Gastroesophageal sphincter (tissue), 4 donors: ENCODE measurements at regions not wholly inside any gene's neighbourhood (a gene's known extent, or its start where the extent isn't known, plus 50 kb on each side); places are given as distances from the start of the nearest gene placed in this dataset.

Experiments
- ATAC-seq: fragments of 150-250 bp; one replicate; pipeline ENCODE4 v1.9.1; 2016; ENCODE audit warnings: mild to moderate bottlenecking, moderate library complexity
- H3K27ac ChIP-seq, 4 donors: fragments of 200-600 bp; sonication (generic) in 3 of 4; 1 replicate in 3 of 4; 2 replicates in 1 of 4; pipeline ENCODE4 v1.5.1; 2016 to 2019
- H3K27me3 ChIP-seq: fragments of 200-600 bp; sonication (generic); one replicate; pipeline ENCODE4 v1.5.1; 2019
- H3K36me3 ChIP-seq, 2 donors: fragments of 200-600 bp; sonication (generic); one replicate each; pipeline ENCODE4 v1.5.1; 2019; ENCODE audit warnings: control low read depth in 1 of 2
- H3K4me1 ChIP-seq, 3 donors: fragments of 200-600 bp; sonication (generic); 1 replicate in 2 of 3; 2 replicates in 1 of 3; pipeline ENCODE4 v1.5.1; 2016 to 2019; ENCODE audit warnings: control low read depth in 2 of 3
- H3K4me3 ChIP-seq, 2 donors: fragments of 200-600 bp; sonication (generic); one replicate each; pipeline ENCODE4 v1.5.1; 2019; ENCODE audit warnings: mild to moderate bottlenecking in 1 of 2, moderate library complexity in 1 of 2
- H3K9me3 ChIP-seq, 3 donors: fragments of 200-600 bp; sonication (generic); one replicate each; pipeline ENCODE4 v1.5.1; 2017 to 2019; ENCODE audit warnings: control low read depth in 2 of 3
- EP300 ChIP-seq: sonication (generic); formaldehyde crosslinking; IDR thresholded peaks from one replicate; pipeline ENCODE4 v1.6.1; 2017; ENCODE audit warnings: antibody characterized with exemption, mild to moderate bottlenecking
- POLR2A ChIP-seq, 2 donors: fragments of 450-650 bp; IDR thresholded peaks; one replicate each; pipeline ENCODE4 v1.6.1; 2017; ENCODE audit warnings: antibody characterized with exemption in 2 of 2, mild to moderate bottlenecking in 2 of 2, moderate library complexity in 1 of 2
- POLR2AphosphoS5 ChIP-seq: sonication (generic); formaldehyde crosslinking; IDR thresholded peaks from one replicate; pipeline ENCODE4 v1.6.1; 2017; ENCODE audit warnings: antibody characterized with exemption
- WGBS, 2 donors: methylation state at CpG; one replicate each; pipeline ENCODE4 v1.1.5; 2018; ENCODE audit warnings: low coverage in 1 of 2; 5-methylcytosine and 5-hydroxymethylcytosine counted together
- TF ChIP-seq, protein P1 (sequence below), 4 experiments: fragments of 200-600 bp in 2 of 4; fragments of 450-650 bp in 2 of 4; sonication (generic) in 1 of 4; IDR thresholded peaks; one replicate each; pipeline ENCODE4 v1.5.1; 2017 to 2019; ENCODE audit warnings: antibody characterized with exemption in 4 of 4, mild to moderate bottlenecking in 2 of 4, moderate library complexity in 2 of 4

DNA sequence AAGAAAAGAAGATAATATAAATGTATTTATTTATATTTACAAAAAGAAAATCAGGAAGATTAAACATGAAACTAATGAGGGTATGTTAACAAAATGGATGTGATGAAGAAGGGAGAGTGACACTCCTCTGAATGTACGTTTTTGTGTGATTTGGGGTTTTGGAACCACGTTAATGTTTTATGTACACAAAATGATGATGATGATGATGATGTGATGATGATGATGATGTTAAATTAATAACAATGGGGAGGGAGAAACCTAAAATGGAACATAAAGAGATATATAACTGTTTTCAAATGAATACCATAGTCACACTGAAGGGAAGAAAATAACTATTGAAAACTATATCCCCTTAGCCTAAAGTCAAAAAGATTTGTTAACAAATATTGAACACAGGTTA is 143.1 kb downstream of the RCN1 start:
- Histone ChIP-seq H3K9me3 (no peaks in the 10 kb centered on the region), H3K27me3 (peaks cover 5% of the 10 kb centered on the region), H3K27ac (no peak overlapping the region), H3K4me3 (no peak overlapping the region), H3K4me1 (no peaks in the 10 kb centered on the region), H3K36me3 (no peaks in the 10 kb centered on the region)
- no peak for ATAC-seq
- no peak for TF ChIP-seq EP300
- no peak for TF ChIP-seq POLR2A (IDR thresholded peaks at IDR 0.05)
- TF ChIP-seq, protein P1, sequence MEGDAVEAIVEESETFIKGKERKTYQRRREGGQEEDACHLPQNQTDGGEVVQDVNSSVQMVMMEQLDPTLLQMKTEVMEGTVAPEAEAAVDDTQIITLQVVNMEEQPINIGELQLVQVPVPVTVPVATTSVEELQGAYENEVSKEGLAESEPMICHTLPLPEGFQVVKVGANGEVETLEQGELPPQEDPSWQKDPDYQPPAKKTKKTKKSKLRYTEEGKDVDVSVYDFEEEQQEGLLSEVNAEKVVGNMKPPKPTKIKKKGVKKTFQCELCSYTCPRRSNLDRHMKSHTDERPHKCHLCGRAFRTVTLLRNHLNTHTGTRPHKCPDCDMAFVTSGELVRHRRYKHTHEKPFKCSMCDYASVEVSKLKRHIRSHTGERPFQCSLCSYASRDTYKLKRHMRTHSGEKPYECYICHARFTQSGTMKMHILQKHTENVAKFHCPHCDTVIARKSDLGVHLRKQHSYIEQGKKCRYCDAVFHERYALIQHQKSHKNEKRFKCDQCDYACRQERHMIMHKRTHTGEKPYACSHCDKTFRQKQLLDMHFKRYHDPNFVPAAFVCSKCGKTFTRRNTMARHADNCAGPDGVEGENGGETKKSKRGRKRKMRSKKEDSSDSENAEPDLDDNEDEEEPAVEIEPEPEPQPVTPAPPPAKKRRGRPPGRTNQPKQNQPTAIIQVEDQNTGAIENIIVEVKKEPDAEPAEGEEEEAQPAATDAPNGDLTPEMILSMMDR (IDR thresholded peaks at IDR 0.05): no peak
- no peak for TF ChIP-seq POLR2AphosphoS5
- WGBS, 2 donors: 0 to 32% methylated on average over 2 of the region's 2 CpGs

DNA sequence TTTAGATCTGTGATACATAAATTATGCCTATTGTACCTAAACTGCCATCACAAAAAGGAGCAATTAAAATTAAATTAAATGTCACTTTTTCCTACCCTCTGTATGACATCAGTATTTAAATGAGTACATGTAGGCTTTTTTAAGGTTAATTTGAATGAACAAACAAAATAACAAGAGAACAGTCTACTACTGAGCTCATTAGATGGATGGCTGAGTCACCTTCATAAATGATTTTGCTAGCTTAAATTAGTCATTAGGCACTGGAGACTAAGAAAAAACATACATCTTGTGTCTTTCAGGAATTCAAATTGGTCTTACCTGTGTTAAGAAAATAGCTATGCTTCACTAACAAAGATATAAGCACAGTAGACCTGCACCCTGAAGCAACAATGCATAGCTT is 153.6 kb downstream of the RCN1 start:
- H3K36me3 ChIP-seq: no peaks in the 10 kb centered on the region
- H3K27ac ChIP-seq: no peak overlapping the region
- no peak for ATAC-seq
- H3K9me3 ChIP-seq: no peaks in the 10 kb centered on the region
- TF ChIP-seq EP300 (no peak), POLR2AphosphoS5 (no peak), POLR2A (IDR thresholded peaks at IDR 0.05) (no peak)
- TF ChIP-seq, protein P1 (IDR thresholded peaks at IDR 0.05): no peak
- no peaks in the 10 kb centered on the region for H3K27me3 ChIP-seq
- no peak overlapping the region for H3K4me3 ChIP-seq
- H3K4me1 ChIP-seq: no peaks in the 10 kb centered on the region

DNA sequence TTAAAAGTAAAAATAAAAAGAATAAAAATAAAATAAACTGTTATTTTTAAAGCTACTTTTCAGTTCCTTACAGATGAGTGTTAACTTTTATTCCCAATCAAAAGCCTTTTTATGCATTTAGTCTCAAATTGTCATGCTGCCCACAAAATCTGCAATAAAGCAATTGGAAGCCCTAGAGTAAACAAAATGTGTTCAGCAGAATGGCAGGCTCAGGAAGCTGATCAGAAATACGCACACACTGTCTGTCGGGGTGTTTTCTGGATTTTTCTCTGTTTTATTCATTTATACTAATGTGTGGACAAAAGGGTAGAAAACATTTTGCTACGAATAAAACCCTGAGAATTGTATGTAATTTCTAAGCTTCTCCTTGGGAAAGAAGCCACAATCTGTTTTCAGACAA is 162.8 kb downstream of the RCN1 start:
- H3K36me3 ChIP-seq: no peaks in the 10 kb centered on the region
- H3K4me3 ChIP-seq: no peak overlapping the region
- WGBS, 2 donors: 74 to 90% methylated on average over 3 of the region's 3 CpGs
- ATAC-seq: no peak
- H3K27ac ChIP-seq: no peak overlapping the region
- H3K9me3 ChIP-seq: no peaks in the 10 kb centered on the region
- no peak for TF ChIP-seq POLR2A (IDR thresholded peaks at IDR 0.05)
- TF ChIP-seq, protein P1 (IDR thresholded peaks at IDR 0.05): no peak
- H3K27me3 ChIP-seq: peaks cover 5% of the 10 kb centered on the region
- H3K4me1 ChIP-seq: no peaks in the 10 kb centered on the region

DNA sequence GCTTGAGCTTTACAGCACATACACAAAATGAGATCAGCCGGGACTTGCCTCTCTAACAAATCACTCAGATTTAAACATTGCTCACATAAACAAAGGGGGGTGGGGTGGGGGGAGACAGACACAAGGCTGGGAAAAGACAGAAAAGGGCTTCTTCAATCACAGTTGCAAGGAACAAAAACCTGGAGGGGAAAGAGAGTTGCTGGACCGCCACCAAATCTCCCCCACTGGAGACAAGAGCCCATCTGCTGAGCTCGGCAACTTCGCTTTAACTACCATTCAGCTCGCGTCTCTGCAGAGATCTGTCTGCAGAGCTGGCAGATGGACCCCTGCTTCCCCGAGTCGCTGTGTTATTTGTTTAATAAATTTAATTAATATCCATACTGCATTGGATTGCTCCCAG is 165.0 kb downstream of the RCN1 start:
- Histone ChIP-seq H3K27ac (no peak overlapping the region), H3K4me3 (no peak overlapping the region), H3K27me3 (peaks cover 5% of the 10 kb centered on the region), H3K9me3 (peaks cover 0 to 5% (median 0%) of the 10 kb centered on the region in 3 donors), H3K36me3 (no peaks in the 10 kb centered on the region), H3K4me1 (no peaks in the 10 kb centered on the region)
- no peak for ATAC-seq
- TF ChIP-seq, protein P1 (IDR thresholded peaks at IDR 0.05): no peak
- TF ChIP-seq POLR2A (IDR thresholded peaks at IDR 0.05): no peak
- no peak for TF ChIP-seq EP300
- TF ChIP-seq POLR2AphosphoS5: no peak
- 16 to 26% methylated on average over 8 of the region's 8 CpGs for WGBS, 2 donors

DNA sequence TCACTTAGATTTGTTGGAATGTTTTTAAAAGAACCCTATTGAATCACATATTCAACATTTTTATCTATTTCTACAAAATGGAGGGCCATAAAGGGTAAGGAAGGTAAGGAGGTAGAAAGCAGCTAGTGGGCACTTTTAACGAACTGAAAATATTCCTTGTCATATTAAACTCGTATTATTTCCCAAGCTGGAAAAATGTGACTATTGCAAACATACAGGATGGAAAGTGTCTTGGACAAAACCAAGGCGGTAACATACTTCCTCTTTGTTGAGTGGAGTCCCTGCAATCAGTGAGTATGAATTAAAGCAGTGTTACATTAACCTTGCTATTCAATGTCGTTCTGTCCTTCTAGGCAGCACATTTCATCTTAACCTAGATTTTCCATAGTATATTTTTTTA is 165.6 kb downstream of the RCN1 start:
- WGBS, 2 donors: 40 to 49% methylated on average over 4 of the region's 4 CpGs
- Histone ChIP-seq H3K36me3 (no peaks in the 10 kb centered on the region), H3K27ac (no peak overlapping the region), H3K27me3 (peaks cover 5% of the 10 kb centered on the region), H3K4me3 (no peak overlapping the region), H3K9me3 (peaks cover 0 to 5% (median 0%) of the 10 kb centered on the region in 3 donors), H3K4me1 (no peaks in the 10 kb centered on the region)
- no peak for ATAC-seq
- no peak for TF ChIP-seq POLR2AphosphoS5
- TF ChIP-seq, protein P1 (IDR thresholded peaks at IDR 0.05): no peak
